H9 (cell line): ENCODE measurements at regions not wholly inside any gene's neighbourhood (a gene's known extent, or its start where the extent isn't known, plus 50 kb on each side); places are given as distances from the start of the nearest gene placed in this dataset.

Experiments used
- DNase-seq: peaks from one replicate; pipeline ENCODE4 v3.0.0-alpha.2; 2017
- H2AFZ ChIP-seq: one replicate; pipeline ENCODE4 v1.6.1; 2013; ENCODE audit warnings: mild to moderate bottlenecking, low read length, control low read depth, moderate library complexity
- H2AK5ac ChIP-seq: 2 replicates; pipeline ENCODE4 v1.6.1; 2013; ENCODE audit warnings: low read length, control low read depth, mixed read lengths; ENCODE audit not compliant: insufficient read length
- H2BK120ac ChIP-seq: one replicate; pipeline ENCODE4 v1.6.1; 2013; ENCODE audit warnings: low read depth, mild to moderate bottlenecking, low read length, control low read depth, inconsistent platforms; ENCODE audit not compliant: poor library complexity, severe bottlenecking
- H2BK12ac ChIP-seq: 2 replicates; pipeline ENCODE4 v1.6.1; 2013; ENCODE audit warnings: low read length, control low read depth, mixed read lengths, low read depth; ENCODE audit not compliant: insufficient read length
- H2BK15ac ChIP-seq: 2 replicates; pipeline ENCODE4 v1.6.1; 2013; ENCODE audit warnings: low read depth, low read length, control low read depth
- H2BK20ac ChIP-seq: one replicate; pipeline ENCODE4 v1.6.1; 2013; ENCODE audit warnings: low read depth, mild to moderate bottlenecking, low read length, control low read depth, inconsistent platforms; ENCODE audit not compliant: poor library complexity, severe bottlenecking
- H2BK5ac ChIP-seq: 2 replicates; pipeline ENCODE4 v1.6.1; 2013; ENCODE audit warnings: low read length, control low read depth, mixed read lengths; ENCODE audit not compliant: insufficient read length
- H3K14ac ChIP-seq: 2 replicates; pipeline ENCODE4 v1.6.1; 2013; ENCODE audit warnings: low read length, control low read depth; ENCODE audit not compliant: insufficient read depth
- H3K18ac ChIP-seq: 2 replicates; pipeline ENCODE4 v1.6.1; 2013; ENCODE audit warnings: low read depth, mild to moderate bottlenecking, mixed read lengths, low read length, control low read depth; ENCODE audit not compliant: insufficient read length
- H3K23ac ChIP-seq: 2 replicates; pipeline ENCODE4 v1.6.1; 2013; ENCODE audit warnings: low read length, control low read depth, mixed read lengths, low read depth; ENCODE audit not compliant: insufficient read length
- H3K23me2 ChIP-seq: 2 replicates; pipeline ENCODE4 v1.6.1; 2013; ENCODE audit warnings: low read depth, mild to moderate bottlenecking, mixed read lengths, low read length, control low read depth; ENCODE audit not compliant: insufficient read length, poor library complexity, severe bottlenecking
- H3K27ac ChIP-seq: 2 replicates; pipeline ENCODE4 v1.5.1; 2013; ENCODE audit warnings: low read length, control low read depth, mixed read lengths, low read depth; ENCODE audit not compliant: insufficient read length
- H3K27me3 ChIP-seq: 2 replicates; pipeline ENCODE4 v1.6.1; 2013; ENCODE audit warnings: low read length, control low read depth, inconsistent platforms; ENCODE audit not compliant: insufficient read depth
- H3K4ac ChIP-seq: 2 replicates; pipeline ENCODE4 v1.6.1; 2013; ENCODE audit warnings: low read depth, mild to moderate bottlenecking, control low read depth, inconsistent platforms, low read length, moderate library complexity
- H3K4me1 ChIP-seq: 2 replicates; pipeline ENCODE4 v1.6.1; 2013; ENCODE audit warnings: low read length, control low read depth, inconsistent platforms; ENCODE audit not compliant: insufficient read depth
- H3K4me2 ChIP-seq: 2 replicates; pipeline ENCODE4 v1.6.1; 2013; ENCODE audit warnings: low read length, control low read depth, mixed read lengths; ENCODE audit not compliant: insufficient read length, insufficient read depth
- H3K56ac ChIP-seq: 2 replicates; pipeline ENCODE4 v1.6.1; 2013; ENCODE audit warnings: low read depth, mild to moderate bottlenecking, mixed read lengths, low read length, control low read depth; ENCODE audit not compliant: insufficient read length
- H3K79me1 ChIP-seq: 2 replicates; pipeline ENCODE4 v1.6.1; 2013; ENCODE audit warnings: low read depth, mild to moderate bottlenecking, moderate library complexity, low read length, control low read depth, inconsistent platforms; ENCODE audit not compliant: insufficient read depth, poor library complexity, severe bottlenecking
- H3K79me2 ChIP-seq: 2 replicates; pipeline ENCODE4 v1.6.1; 2013; ENCODE audit warnings: low read length, control low read depth, inconsistent platforms; ENCODE audit not compliant: insufficient read depth
- H3K9ac ChIP-seq: 2 replicates; pipeline ENCODE4 v1.6.1; 2013; ENCODE audit warnings: low read length, control low read depth, mixed read lengths; ENCODE audit not compliant: insufficient read length; ENCODE audit errors: extremely low read depth
- H3K9me3 ChIP-seq: one replicate; pipeline ENCODE4 v1.6.1; 2013; ENCODE audit warnings: low read depth, low read length, inconsistent platforms; ENCODE audit not compliant: control insufficient read depth
- H3T11ph ChIP-seq: one replicate; pipeline ENCODE4 v1.6.1; 2013; ENCODE audit warnings: mild to moderate bottlenecking, low read length, control low read depth, inconsistent platforms
- H4K20me1 ChIP-seq: one replicate; pipeline ENCODE4 v1.6.1; 2013; ENCODE audit not compliant: control insufficient read depth, insufficient read length, insufficient read depth
- H4K5ac ChIP-seq: 2 replicates; pipeline ENCODE4 v1.6.1; 2013; ENCODE audit warnings: low read depth, mild to moderate bottlenecking, mixed read lengths, low read length, control low read depth; ENCODE audit not compliant: insufficient read length
- H4K8ac ChIP-seq: replicated peaks from 2 replicates; pipeline ENCODE4 v1.6.1; 2013; ENCODE audit warnings: low read length, control low read depth, mixed read lengths, low read depth; ENCODE audit not compliant: insufficient read length
- H4K91ac ChIP-seq: 2 replicates; pipeline ENCODE4 v1.6.1; 2013; ENCODE audit warnings: low read depth, mild to moderate bottlenecking, moderate library complexity, mixed read lengths, low read length, control low read depth; ENCODE audit not compliant: insufficient read length
- H3K27ac Mint-ChIP-seq, 3 experiments: 2 replicates in 2 of 3; 3 replicates in 1 of 3; pipeline ENCODE4 v1.8.0; 2020 to 2021; ENCODE audit warnings: mixed read lengths in 3 of 3, mild to moderate bottlenecking in 1 of 3, moderate library complexity in 1 of 3
- H3K27me3 Mint-ChIP-seq: 2 replicates; pipeline ENCODE4 v1.8.0; 2021; ENCODE audit warnings: low read depth, mild to moderate bottlenecking, moderate library complexity, mixed read lengths
- H3K36me3 Mint-ChIP-seq, 3 experiments: 2 replicates in 2 of 3; 3 replicates in 1 of 3; pipeline ENCODE4 v1.8.0; 2020 to 2021; ENCODE audit warnings: low read depth in 3 of 3, mixed read lengths in 3 of 3; ENCODE audit not compliant: insufficient read depth in 1 of 3
- H3K4me1 Mint-ChIP-seq, 2 experiments: 2 replicates each; pipeline ENCODE4 v1.8.0; 2020; ENCODE audit warnings: mixed read lengths in 2 of 2
- H3K4me3 Mint-ChIP-seq, 2 experiments: 2 replicates in 1 of 2; 3 replicates in 1 of 2; pipeline ENCODE4 v1.8.0; 2020 to 2021; ENCODE audit warnings: mild to moderate bottlenecking in 2 of 2, mixed read lengths in 2 of 2, moderate library complexity in 1 of 2
- H3K9me3 Mint-ChIP-seq, 2 experiments: 2 replicates in 1 of 2; 3 replicates in 1 of 2; pipeline ENCODE4 v1.8.0; 2020; ENCODE audit warnings: mild to moderate bottlenecking in 2 of 2, mixed read lengths in 2 of 2, moderate library complexity in 1 of 2
- CTCF ChIP-seq: fragments of 200-600 bp; sonication (generic); conservative IDR thresholded peaks from 3 replicates; pipeline ENCODE4 v1.8.0; 2021; ENCODE audit warnings: antibody characterized with exemption, mild to moderate bottlenecking
- WGBS: extraction: QIAGEN DNeasy Blood & Tissue Kit; methylation state at CpG from one replicate; pipeline ENCODE4 v1.1.7; 2013; ENCODE audit warnings: missing lambda C conversion rate, low lambda C conversion rate, mixed read lengths; ENCODE audit not compliant: insufficient read length; ENCODE audit errors: extremely low coverage; 5-methylcytosine and 5-hydroxymethylcytosine counted together

GRCh38 chr17:55563363-55563762 lies 52.1 kb upstream of the SMIM36 start:
- H4K20me1 ChIP-seq, result no peaks in the 10 kb centered on the region
- Mint-ChIP-seq H3K4me1 (peaks cover 21 to 27% of the 10 kb centered on the region in 2 experiments), H3K27ac (no peak overlapping the region), H3K4me3 (no peak overlapping the region), H3K27me3 (peaks cover 2% of the 10 kb centered on the region; the same call in 1 of the 2 replicates), H3K36me3 (no peaks in the 10 kb centered on the region), H3K9me3 (peaks cover 0 to under 1% of the 10 kb centered on the region in 2 experiments; a peak in 3 of 5 replicates)
- no peak overlapping the region for H2BK20ac ChIP-seq
- H3K79me2 ChIP-seq, result no peaks in the 10 kb centered on the region
- H3K4me1 ChIP-seq, result no peaks in the 10 kb centered on the region; the same call in 1 of the 2 replicates
- H3K27me3 ChIP-seq, result no peaks in the 10 kb centered on the region
- H3K27ac ChIP-seq, result no peak overlapping the region
- no peak overlapping the region for H3K4ac ChIP-seq
- no peak overlapping the region for H4K8ac ChIP-seq
- H3K14ac ChIP-seq, result no peak overlapping the region
- H2AFZ ChIP-seq, result no peak overlapping the region
- DNase-seq, result no peak
- no peak overlapping the region for H2BK15ac ChIP-seq
- no peak overlapping the region for H3K4me2 ChIP-seq
- H4K5ac ChIP-seq, result no peak overlapping the region
- no peak overlapping the region for H3K23ac ChIP-seq
- no peak for TF ChIP-seq CTCF
- H2BK5ac ChIP-seq, result no peak overlapping the region
- no peak overlapping the region for H2BK120ac ChIP-seq
- no peak overlapping the region for H3K9ac ChIP-seq
- WGBS, result no CpG with 5 or more reads among the region's 1 CpG
- no peaks in the 10 kb centered on the region for H3K9me3 ChIP-seq
- no peaks in the 10 kb centered on the region for H3K23me2 ChIP-seq
- no peak overlapping the region for H4K91ac ChIP-seq
- no peak overlapping the region for H2BK12ac ChIP-seq
- no peak overlapping the region for H3K56ac ChIP-seq
- no peaks in the 10 kb centered on the region for H3K79me1 ChIP-seq
- H2AK5ac ChIP-seq, result no peak overlapping the region
- H3K18ac ChIP-seq, result no peak overlapping the region
- no peak overlapping the region for H3T11ph ChIP-seq
